NCI-H128 (cell line): ENCODE measurements at regions not wholly inside any gene's neighbourhood (a gene's known extent, or its start where the extent isn't known, plus 50 kb on each side); places are given as distances from the start of the nearest gene placed in this dataset.
A peak's percentile ranks its signal among the peaks of the same experiment; 100 is the strongest.
"Not testable (repeated sequence)": the region's sequence is repeated elsewhere in the genome, so short reads cannot be mapped to it uniquely, and the experiment has no call there.

ENCODE experiments used
- DNase-seq: peaks from one replicate; lab custom pipeline; 2025; ENCODE audit not compliant: unreplicated experiment; lab: John Stamatoyannopoulos, UW

GRCh38 chr2:16773080-16773713 is 107.6 kb upstream of the CYRIA start:
- DNase-seq, result peak; percentile 34

GRCh38 chr2:16767789-16768476 is 102.3 kb upstream of the CYRIA start:
- no peak for DNase-seq

GRCh38 chr2:16765356-16765755 is 99.7 kb upstream of the CYRIA start:
- DNase-seq, result no peak

- no peak for DNase-seq
Observed at GRCh38 chr2:16764487-16764886, 98.9 kb upstream of the CYRIA start.

- DNase-seq, result no peak
Observed at GRCh38 chr2:16763493-16763899, 97.9 kb upstream of the CYRIA start.

GRCh38 chr2:16763056-16763455 is 97.4 kb upstream of the CYRIA start:
- no peak for DNase-seq

GRCh38 chr2:16760426-16760825 is 94.8 kb upstream of the CYRIA start:
- DNase-seq, result no peak

GRCh38 chr2:16756831-16757644 is 91.4 kb upstream of the CYRIA start:
- DNase-seq, result peak; percentile 7

- no peak for DNase-seq
Observed at GRCh38 chr2:16755442-16755841, 89.8 kb upstream of the CYRIA start.

GRCh38 chr2:16753025-16753424 is 87.4 kb upstream of the CYRIA start:
- DNase-seq, result not testable (repeated sequence)

- DNase-seq, result not testable (repeated sequence)
Observed at GRCh38 chr2:16750925-16751214, 85.2 kb upstream of the CYRIA start.

- no peak for DNase-seq
Observed at GRCh38 chr2:16750175-16750924, 84.7 kb upstream of the CYRIA start.

- not testable (repeated sequence) for DNase-seq
Observed at GRCh38 chr2:16748511-16749266, 83.1 kb upstream of the CYRIA start.

- DNase-seq, result no peak
Observed at GRCh38 chr2:16747689-16748088, 82.1 kb upstream of the CYRIA start.

GRCh38 chr2:16747257-16747656 is 81.6 kb upstream of the CYRIA start:
- DNase-seq, result no peak

GRCh38 chr2:16746833-16747232 is 81.2 kb upstream of the CYRIA start:
- DNase-seq, result no peak

- DNase-seq, result no peak
Observed at GRCh38 chr2:16746329-16746728, 80.7 kb upstream of the CYRIA start.

GRCh38 chr2:16745466-16745865 is 79.8 kb upstream of the CYRIA start:
- no peak for DNase-seq

GRCh38 chr2:16744521-16744920 is 78.9 kb upstream of the CYRIA start:
- no peak for DNase-seq

GRCh38 chr2:16742026-16742425 is 76.4 kb upstream of the CYRIA start:
- DNase-seq, result no peak

- no peak for DNase-seq
Observed at GRCh38 chr2:16741498-16741897, 75.9 kb upstream of the CYRIA start.
